ENCODE measurements at regions not wholly inside any gene's neighbourhood (a gene's known extent, or its start where the extent isn't known, plus 50 kb on each side); places are given as distances from the start of the nearest gene placed in this dataset.

- TF ChIP-seq CTCF (IDR thresholded peaks at IDR 0.05 in 4 of 5, conservative IDR thresholded peaks at IDR 0.05 in 1 of 5) (no peak), POLR2A (IDR thresholded peaks at IDR 0.05) (no peak)
These were observed 399.5 kb downstream of the QKI start for GRCh38 chr6:163813979-163814493.

All from gastrocnemius medialis (tissue), 4 donors.